GM19438 (cell line): ENCODE measurements at regions not wholly inside any gene's neighbourhood (a gene's known extent, or its start where the extent isn't known, plus 50 kb on each side); places are given as distances from the start of the nearest gene placed in this dataset.

ENCODE experiments used
- ATAC-seq: cut with Tn5 transposase; IDR thresholded peaks from one replicate; pipeline ENCODE4 v1.9.1; 2021; ENCODE audit warnings: low read depth; ENCODE audit not compliant: unreplicated experiment

GRCh38 chr14:59086241-59086882 is 102.1 kb upstream of the DAAM1 start:
- ATAC-seq = no peak

DNA sequence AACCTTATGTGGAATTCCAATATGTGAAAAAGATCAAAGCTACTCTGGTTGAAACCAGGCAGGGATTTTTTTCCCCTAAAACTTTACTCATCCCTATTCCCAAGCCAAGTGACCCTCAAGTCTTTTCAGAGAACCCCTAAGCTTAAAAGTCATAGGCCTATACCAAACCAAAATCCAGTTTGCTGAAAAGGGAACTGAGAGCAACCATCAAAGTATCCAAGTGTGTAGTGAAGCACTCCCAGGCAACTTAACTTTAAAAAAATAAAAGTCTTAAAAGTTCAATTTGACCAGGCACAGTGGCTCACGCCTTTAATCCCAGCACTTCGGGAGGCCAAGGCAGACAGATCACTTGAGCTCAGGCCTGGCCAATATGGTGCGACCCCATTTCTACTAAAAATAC is 101.2 kb upstream of the DAAM1 start:
- no peak for ATAC-seq

GRCh38 chr14:59087711-59088110 is 100.8 kb upstream of the DAAM1 start:
- no peak for ATAC-seq

DNA sequence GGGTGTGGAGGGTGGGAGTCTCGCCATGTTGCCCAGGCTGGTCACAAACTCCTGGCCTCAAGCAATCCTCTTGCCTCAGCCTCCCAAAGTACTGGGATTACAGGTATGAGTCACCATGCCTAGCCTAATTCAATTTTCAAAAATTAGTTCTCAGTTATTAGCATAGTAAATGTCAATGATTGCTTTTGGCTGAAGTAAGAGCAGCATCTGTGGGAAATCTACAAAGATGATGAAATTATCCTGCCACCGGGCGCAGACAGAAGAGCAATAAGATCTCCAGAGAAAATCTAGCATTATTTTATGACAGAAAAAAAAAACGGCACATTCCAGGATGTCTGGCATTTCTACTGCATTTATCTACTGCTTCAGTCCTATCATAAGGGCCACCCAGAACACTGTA is 97.9 kb upstream of the DAAM1 start:
- ATAC-seq = no peak

DNA sequence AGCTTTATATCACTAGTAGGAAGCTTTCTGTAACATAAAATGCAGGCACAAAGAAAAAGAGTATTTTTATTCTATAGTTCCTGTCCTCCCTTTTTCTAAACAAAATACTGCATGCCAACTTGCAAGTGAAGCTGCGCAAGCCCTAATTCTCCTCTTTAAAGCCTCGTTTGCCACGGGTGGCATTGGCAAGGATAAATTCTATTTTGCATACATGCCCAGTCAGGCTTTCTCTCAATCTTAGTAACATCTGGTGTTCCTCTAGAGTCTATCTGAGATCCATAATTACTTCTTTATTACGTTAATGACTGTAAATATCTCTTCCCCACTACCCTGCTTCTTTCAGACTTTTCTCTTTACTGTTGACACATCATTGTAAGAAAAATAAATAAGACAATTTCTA is 97.1 kb upstream of the DAAM1 start:
- no peak for ATAC-seq

- no peak for ATAC-seq
These were observed 96.5 kb upstream of the DAAM1 start for GRCh38 chr14:59091976-59092375.

DNA sequence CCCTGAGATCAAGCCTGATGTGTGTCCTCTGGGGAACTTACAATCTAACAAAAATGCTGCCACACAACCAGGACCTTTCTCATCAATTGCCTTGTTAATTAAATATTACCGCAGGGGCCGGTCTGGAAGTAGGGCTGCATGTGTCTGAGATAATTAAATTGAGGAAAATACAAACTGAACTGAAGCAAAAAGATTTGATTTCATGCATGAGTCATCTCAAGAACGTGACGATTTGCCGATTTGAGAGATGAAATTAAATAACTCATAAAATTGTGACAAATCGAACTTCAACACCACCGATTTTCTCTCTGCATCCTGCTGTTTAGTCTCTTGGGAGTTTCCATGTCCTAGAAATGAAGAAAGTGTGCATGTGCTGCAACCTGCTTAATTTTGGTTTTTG is 94.6 kb upstream of the DAAM1 start:
- ATAC-seq = no peak

GRCh38 chr14:59096303-59096702 is 92.2 kb upstream of the DAAM1 start:
- no peak for ATAC-seq

DNA sequence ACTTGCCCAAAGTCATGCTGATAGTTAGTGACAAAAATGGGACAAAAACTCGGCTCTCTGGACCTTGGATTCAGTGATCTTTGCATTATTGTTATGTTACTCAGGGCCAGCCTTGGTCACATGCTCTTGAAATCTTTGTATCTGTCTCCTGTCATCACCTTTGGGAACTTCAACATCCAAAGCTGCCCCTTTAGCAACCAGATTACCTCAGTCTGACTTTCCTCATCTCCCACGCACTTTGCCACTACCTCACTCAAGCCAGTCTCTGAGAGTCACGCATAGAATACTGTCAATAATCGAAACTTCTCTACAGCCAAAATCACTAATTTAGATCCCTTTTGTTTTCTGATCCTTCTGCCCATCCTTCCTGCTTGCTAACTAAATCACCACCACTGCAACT is 90.8 kb upstream of the DAAM1 start:
- no peak for ATAC-seq

GRCh38 chr14:59098377-59098776 is 90.1 kb upstream of the DAAM1 start:
- no peak for ATAC-seq

- ATAC-seq = no peak
These were observed 88.3 kb upstream of the DAAM1 start for GRCh38 chr14:59100205-59100604.

GRCh38 chr14:59101476-59101875 is 87.0 kb upstream of the DAAM1 start:
- ATAC-seq = no peak

DNA sequence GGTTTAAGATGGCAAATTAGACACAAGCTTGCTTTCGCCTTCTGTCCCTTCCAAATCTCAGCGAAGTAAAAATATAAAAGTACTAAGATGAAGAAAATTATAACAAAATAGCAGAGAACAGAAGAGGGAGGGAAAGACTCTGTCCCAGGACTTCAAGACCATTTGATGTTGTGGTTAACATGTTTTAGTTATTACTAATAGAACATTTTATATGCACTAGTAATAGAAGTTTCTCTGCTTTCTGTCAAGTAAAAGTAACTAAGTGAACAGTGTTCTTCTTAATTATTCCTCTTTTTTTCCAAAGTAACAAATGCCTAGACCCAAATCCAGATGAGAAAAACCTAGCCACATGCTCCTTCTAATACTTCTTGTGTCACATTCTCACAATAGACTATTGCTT is 85.1 kb upstream of the DAAM1 start:
- no peak for ATAC-seq

GRCh38 chr14:59107819-59108218 is 80.6 kb upstream of the DAAM1 start:
- ATAC-seq = no peak

DNA sequence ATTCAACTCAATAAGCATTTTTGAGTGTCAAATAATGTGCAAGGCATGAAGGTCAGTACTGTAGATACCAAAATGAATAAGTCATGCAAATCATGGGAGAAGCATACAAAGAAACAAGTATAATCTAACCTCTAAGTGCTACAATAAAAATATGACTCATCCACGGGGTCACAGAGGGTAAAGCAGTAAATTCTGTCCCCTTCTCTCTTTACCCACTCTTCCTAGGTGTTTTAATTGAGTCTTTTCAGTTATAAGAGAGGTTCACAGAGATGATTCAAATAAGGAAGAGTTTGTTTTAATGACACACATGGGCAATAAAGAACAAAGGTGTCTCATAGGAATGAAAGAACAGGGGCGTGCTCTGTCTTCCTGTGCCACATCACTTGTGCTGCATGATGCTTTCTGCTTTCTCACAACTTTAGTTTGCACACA is 71.5 kb upstream of the DAAM1 start:
- ATAC-seq = no peak

DNA sequence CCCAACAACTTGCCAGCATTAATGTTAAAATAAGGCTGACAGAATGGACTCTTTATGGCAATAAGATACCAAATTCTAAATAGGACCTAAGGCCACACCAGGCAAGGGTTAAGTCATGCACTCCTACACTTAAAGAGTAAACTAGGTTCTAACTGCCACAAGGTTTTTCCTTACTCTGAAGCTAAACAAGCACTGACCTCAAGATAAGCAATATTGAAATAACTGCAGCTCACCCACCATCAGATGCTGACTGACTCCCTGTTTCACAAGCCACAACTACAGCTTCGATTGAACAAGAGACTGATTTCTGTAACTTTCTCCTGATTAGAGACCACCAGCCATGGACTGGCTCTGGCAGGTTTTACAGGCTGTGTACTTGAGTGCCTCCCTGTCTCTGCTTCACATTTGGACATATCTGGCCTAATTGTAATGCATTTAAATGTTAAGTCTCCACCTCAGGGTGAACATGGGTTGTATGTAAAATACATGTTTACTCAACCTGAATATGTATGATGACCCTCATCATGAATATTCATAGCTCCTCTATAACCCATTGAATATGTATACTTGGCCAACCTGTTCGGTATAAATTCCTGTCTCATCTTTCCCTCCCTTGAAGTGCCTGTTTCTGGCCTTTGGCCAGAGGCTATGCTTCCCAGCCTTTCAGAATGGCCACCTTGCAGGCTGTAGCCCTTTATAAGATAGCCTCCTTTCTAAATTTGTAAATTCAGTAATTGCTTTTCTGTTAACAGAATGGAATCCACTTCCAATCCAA is 70.5 kb upstream of the DAAM1 start:
- no peak for ATAC-seq

GRCh38 chr14:59120921-59121320 is 67.5 kb upstream of the DAAM1 start:
- ATAC-seq = no peak

DNA sequence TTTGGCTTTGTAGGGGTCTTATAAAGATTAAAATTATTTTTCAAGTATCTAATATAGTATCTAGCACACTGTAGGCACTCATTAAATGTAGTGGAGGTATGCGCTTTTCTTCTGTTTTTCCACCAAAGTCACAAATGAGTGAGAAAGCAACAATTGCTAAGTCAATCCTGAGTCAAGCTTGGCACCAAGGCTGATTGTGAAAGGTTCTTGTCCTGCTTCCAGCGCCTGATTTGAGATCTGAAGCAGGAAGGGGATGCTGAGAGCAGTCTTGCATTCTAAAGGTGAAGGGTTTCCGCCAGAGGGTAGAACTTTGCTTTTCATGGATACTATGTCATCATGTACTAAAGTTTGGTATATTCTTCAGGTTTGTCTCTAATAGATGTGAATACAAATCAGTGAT is 64.9 kb upstream of the DAAM1 start:
- ATAC-seq = no peak

DNA sequence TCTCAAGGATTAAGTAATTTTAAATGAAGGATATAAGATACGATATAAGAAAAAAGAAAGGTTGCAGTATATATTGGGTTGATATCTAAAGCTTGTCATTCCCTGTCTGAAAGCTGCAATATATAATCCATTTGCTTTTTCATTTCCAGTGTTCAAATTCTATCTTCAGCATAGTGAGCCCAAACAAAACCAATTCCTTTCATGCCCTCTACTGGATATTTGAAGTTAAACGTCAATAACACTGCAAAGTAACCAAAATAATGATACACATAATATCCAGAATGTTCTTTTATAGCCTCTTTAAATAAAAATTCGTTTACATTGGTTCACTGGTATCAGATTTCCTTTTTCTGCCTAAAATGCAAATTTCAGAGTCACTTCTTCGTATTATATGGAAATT is 64.5 kb upstream of the DAAM1 start:
- no peak for ATAC-seq

DNA sequence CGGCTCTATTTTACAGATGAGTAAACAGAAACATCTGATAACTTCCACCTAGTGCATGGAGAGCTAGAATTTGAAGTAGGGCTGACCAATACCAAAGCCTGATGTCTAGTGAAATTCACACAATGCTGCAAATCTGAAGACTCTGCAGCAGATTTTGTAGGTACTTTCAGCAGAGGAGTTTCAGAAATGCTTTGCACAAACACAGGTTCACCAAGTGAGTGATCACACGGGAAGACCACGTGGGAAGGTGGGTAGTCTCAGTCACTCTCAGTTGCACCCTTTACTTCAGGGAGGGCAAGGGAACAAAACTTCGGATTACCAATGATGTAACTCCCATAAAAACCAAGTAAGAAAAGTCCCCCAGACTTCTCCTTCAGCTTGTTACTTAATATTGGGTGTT is 63.3 kb upstream of the DAAM1 start:
- ATAC-seq = no peak

GRCh38 chr14:59126714-59127436 is 61.6 kb upstream of the DAAM1 start:
- ATAC-seq = no peak

- ATAC-seq = no peak
These were observed 61.1 kb upstream of the DAAM1 start for GRCh38 chr14:59127437-59127732.
